ENCODE measurements at regions not wholly inside any gene's neighbourhood (a gene's known extent, or its start where the extent isn't known, plus 50 kb on each side); places are given as distances from the start of the nearest gene placed in this dataset.

GRCh38 chr1:238562341-238562740, 671.6 kb upstream of the ZP4 start:
- no peak for TF ChIP-seq CTCF (IDR thresholded peaks at IDR 0.05)
- TF ChIP-seq POLR2A (IDR thresholded peaks at IDR 0.05), result no peak
- no peak for TF ChIP-seq POLR2AphosphoS5 (IDR thresholded peaks at IDR 0.05; ENCODE audit: insufficient read depth in 1 of 2, low read depth in 1 of 2)

All from vagina (tissue), 2 donors.